ENCODE measurements at regions not wholly inside any gene's neighbourhood (a gene's known extent, or its start where the extent isn't known, plus 50 kb on each side); places are given as distances from the start of the nearest gene placed in this dataset.
A peak's percentile ranks its signal among the peaks of the same experiment; 100 is the strongest.
"Not testable (repeated sequence)": the region's sequence is repeated elsewhere in the genome, so short reads cannot be mapped to it uniquely, and the experiment has no call there.

GRCh38 chr3:193964517-193964880, 171.4 kb upstream of the HES1 start:
- DNase-seq: no peak
- Histone ChIP-seq H3K27ac (no peak overlapping the region), H3K4me3 (no peak overlapping the region), H3K27me3 (no peaks in the 10 kb centered on the region), H3K9me3 (no peaks in the 10 kb centered on the region), H3K36me3 (ENCODE audit: low read depth, missing control alignments) (no peaks in the 10 kb centered on the region), H3K4me1 (no peaks in the 10 kb centered on the region)
- WGBS, 2 donors: 97 to 100% methylated on average over 2 of the region's 2 CpGs
- intact Hi-C loops (cut with DNase I; ENCODE audit: low total_unique reads): no loop called here
- no peak for TF ChIP-seq POLR2A (IDR thresholded peaks at IDR 0.05)
- no peak for TF ChIP-seq CTCF (IDR thresholded peaks at IDR 0.05)

GRCh38 chr3:193968380-193968974, 167.5 kb upstream of the HES1 start:
- intact Hi-C loops (cut with DNase I; ENCODE audit: low total_unique reads): no loop called here
- DNase-seq: no peak
- no peaks in the 10 kb centered on the region for H3K27me3 ChIP-seq

GRCh38 chr3:193970131-193970772, 165.7 kb upstream of the HES1 start:
- H3K36me3 ChIP-seq (ENCODE audit: low read depth, missing control alignments); intact Hi-C loops (cut with DNase I; ENCODE audit: low total_unique reads); H3K27me3 ChIP-seq; H3K4me1 ChIP-seq; H3K9me3 ChIP-seq; H3K27ac ChIP-seq; H3K4me3 ChIP-seq: not testable (repeated sequence)
- peak in 1 of 3 experiments; percentile 28 for TF ChIP-seq CTCF (IDR thresholded peaks at IDR 0.05)
- DNase-seq: peak; percentile 34
- WGBS, 2 donors: 63 to 74% methylated on average over 7 of the region's 7 CpGs

More at GRCh38 chr3:193968380-193968974, 167.5 kb upstream of the HES1 start:
- no peak overlapping the region for H3K4me3 ChIP-seq
- no peak for TF ChIP-seq POLR2A (IDR thresholded peaks at IDR 0.05)
- no peak for TF ChIP-seq CTCF (IDR thresholded peaks at IDR 0.05)
- H3K27ac ChIP-seq: no peak overlapping the region
- no peaks in the 10 kb centered on the region for H3K9me3 ChIP-seq
- WGBS, 2 donors: 94 to 96% methylated on average over 5 of the region's 5 CpGs
- no peaks in the 10 kb centered on the region for H3K4me1 ChIP-seq
- H3K36me3 ChIP-seq (ENCODE audit: low read depth, missing control alignments): no peaks in the 10 kb centered on the region

DNA sequence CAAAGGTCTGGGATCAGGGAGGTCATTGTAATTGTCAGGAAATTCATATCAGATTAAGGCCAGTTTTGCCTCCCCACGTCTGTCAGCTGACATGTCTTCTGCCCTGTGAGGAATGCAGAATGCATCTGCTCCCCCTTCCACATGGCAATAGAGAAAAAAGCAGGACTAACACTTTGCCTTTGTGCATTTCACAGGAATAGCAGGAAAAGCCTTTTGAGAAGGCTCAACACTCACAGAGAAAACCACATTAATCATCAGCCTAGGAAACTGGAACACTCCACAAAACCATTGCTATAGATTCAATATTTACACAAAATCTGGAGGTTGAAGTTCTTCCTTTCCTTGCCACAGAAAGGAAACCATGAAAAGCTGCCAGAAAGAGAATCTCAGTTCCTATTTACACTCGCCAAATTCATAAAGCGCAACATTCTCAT, 165.2 kb upstream of the HES1 start:
- Histone ChIP-seq H3K9me3 (no peaks in the 10 kb centered on the region), H3K27ac (no peak overlapping the region), H3K36me3 (ENCODE audit: low read depth, missing control alignments) (no peaks in the 10 kb centered on the region), H3K4me1 (no peaks in the 10 kb centered on the region), H3K4me3 (no peak overlapping the region), H3K27me3 (no peaks in the 10 kb centered on the region)
- WGBS, 2 donors: 73 to 90% methylated on average over 3 of the region's 3 CpGs
- TF ChIP-seq POLR2A (IDR thresholded peaks at IDR 0.05): no peak
- TF ChIP-seq CTCF (IDR thresholded peaks at IDR 0.05): no peak
- no peak for DNase-seq
- intact Hi-C loops (cut with DNase I; ENCODE audit: low total_unique reads): no loop called here

DNA sequence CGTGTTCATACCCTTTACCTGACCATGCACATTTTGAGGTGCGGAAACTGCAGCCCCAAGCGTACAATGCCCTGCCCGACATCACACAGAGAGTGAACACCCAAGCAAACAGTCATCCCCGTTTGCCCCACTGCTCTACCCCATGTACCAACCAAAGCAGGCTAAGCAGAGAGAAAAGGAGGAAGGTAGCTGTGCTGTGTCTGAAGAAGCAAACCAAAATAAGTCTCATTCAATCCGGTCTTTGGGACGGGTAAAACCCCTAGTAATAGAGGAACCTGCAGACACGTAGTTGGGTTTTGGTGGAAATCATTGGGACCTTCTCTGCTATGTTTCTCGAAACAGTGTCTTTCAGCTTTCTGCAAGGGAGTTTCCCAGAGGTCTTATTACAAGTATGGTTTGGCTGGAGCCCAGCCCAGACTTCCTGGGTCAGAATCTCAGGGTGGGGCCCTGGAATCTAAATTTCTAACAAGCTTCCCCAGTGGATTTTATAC, 164.6 kb upstream of the HES1 start:
- intact Hi-C loops (cut with DNase I; ENCODE audit: low total_unique reads): no loop called here
- Histone ChIP-seq H3K9me3 (no peaks in the 10 kb centered on the region), H3K36me3 (ENCODE audit: low read depth, missing control alignments) (no peaks in the 10 kb centered on the region), H3K27me3 (no peaks in the 10 kb centered on the region), H3K4me1 (no peaks in the 10 kb centered on the region), H3K4me3 (no peak overlapping the region), H3K27ac (no peak overlapping the region)
- WGBS, 2 donors: 79 to 88% methylated on average over 9 of the region's 9 CpGs
- DNase-seq: no peak
- no peak for TF ChIP-seq POLR2A (IDR thresholded peaks at IDR 0.05)
- TF ChIP-seq CTCF (IDR thresholded peaks at IDR 0.05): no peak
